Peyer's patch (tissue), 4 donors: ENCODE measurements at regions not wholly inside any gene's neighbourhood (a gene's known extent, or its start where the extent isn't known, plus 50 kb on each side); places are given as distances from the start of the nearest gene placed in this dataset.

ENCODE experiments used
- DNase-seq, 3 donors: peaks; one replicate each; pipeline ENCODE4 v3.0.0-alpha.2; 2017 to 2019
- H3K27ac ChIP-seq, 4 donors: fragments of 200-600 bp; sonication (generic); one replicate each; pipeline ENCODE4 v1.5.1; 2016 to 2019
- H3K27me3 ChIP-seq, 2 donors: fragments of 200-600 bp; sonication (generic); one replicate each; pipeline ENCODE4 v1.5.1; 2019
- H3K36me3 ChIP-seq, 3 donors: fragments of 200-600 bp; sonication (generic); one replicate each; pipeline ENCODE4 v1.5.1; 2016 to 2019
- H3K4me1 ChIP-seq, 4 donors: fragments of 200-600 bp; sonication (generic); one replicate each; pipeline ENCODE4 v1.5.1; 2016 to 2019
- H3K4me3 ChIP-seq, 4 donors: fragments of 200-600 bp; sonication (generic); 1 replicate in 3 of 4; 2 replicates in 1 of 4; pipeline ENCODE4 v1.5.1; 2016 to 2019; ENCODE audit warnings: mild to moderate bottlenecking in 1 of 4
- H3K9me3 ChIP-seq, 4 donors: fragments of 200-600 bp; sonication (generic); one replicate each; pipeline ENCODE4 v1.5.1; 2016 to 2019; ENCODE audit warnings: mild to moderate bottlenecking in 1 of 4
- CTCF ChIP-seq, 6 experiments: fragments of 450-650 bp in 4 of 6; fragments of 200-600 bp in 2 of 6; sonication (generic) in 1 of 6; IDR thresholded peaks; one replicate each; pipeline ENCODE4 v1.5.1; 2017 to 2019; ENCODE audit warnings: antibody characterized with exemption in 6 of 6, mild to moderate bottlenecking in 3 of 6, moderate library complexity in 1 of 6
- POLR2A ChIP-seq, 2 donors: fragments of 450-650 bp; IDR thresholded peaks; one replicate each; pipeline ENCODE4 v1.5.1; 2017; ENCODE audit warnings: antibody characterized with exemption in 2 of 2, mild to moderate bottlenecking in 2 of 2, moderate library complexity in 2 of 2

- no peak for TF ChIP-seq POLR2A (IDR thresholded peaks at IDR 0.05)
- TF ChIP-seq CTCF (IDR thresholded peaks at IDR 0.05): no peak
- no peaks in the 10 kb centered on the region for H3K36me3 ChIP-seq
- no peaks in the 10 kb centered on the region for H3K27me3 ChIP-seq
- no peaks in the 10 kb centered on the region for H3K9me3 ChIP-seq
- H3K4me1 ChIP-seq: no peaks in the 10 kb centered on the region
- H3K27ac ChIP-seq: no peak overlapping the region
- H3K4me3 ChIP-seq: no peak overlapping the region
- no peak for DNase-seq
Observed at GRCh38 chr1:147811273-147811672, 50.9 kb upstream of the GJA5 start.

GRCh38 chr1:147811751-147812150, 51.3 kb upstream of the GJA5 start:
- Histone ChIP-seq H3K36me3 (no peaks in the 10 kb centered on the region), H3K4me1 (no peaks in the 10 kb centered on the region), H3K4me3 (no peak overlapping the region), H3K9me3 (no peaks in the 10 kb centered on the region), H3K27ac (no peak overlapping the region), H3K27me3 (no peaks in the 10 kb centered on the region)
- no peak for DNase-seq
- no peak for TF ChIP-seq POLR2A (IDR thresholded peaks at IDR 0.05)
- TF ChIP-seq CTCF (IDR thresholded peaks at IDR 0.05): no peak

GRCh38 chr1:147812799-147813198, 52.4 kb upstream of the GJA5 start:
- no peak overlapping the region for H3K27ac ChIP-seq
- no peaks in the 10 kb centered on the region for H3K4me1 ChIP-seq
- TF ChIP-seq CTCF (IDR thresholded peaks at IDR 0.05) (no peak), POLR2A (IDR thresholded peaks at IDR 0.05) (no peak)
- no peaks in the 10 kb centered on the region for H3K27me3 ChIP-seq
- no peak for DNase-seq
- H3K9me3 ChIP-seq: no peaks in the 10 kb centered on the region
- no peaks in the 10 kb centered on the region for H3K36me3 ChIP-seq
- H3K4me3 ChIP-seq: no peak overlapping the region

- no peak for DNase-seq
- H3K27ac ChIP-seq: no peak overlapping the region
Observed at GRCh38 chr1:147815503-147815902, 55.1 kb upstream of the GJA5 start.

GRCh38 chr1:147820761-147821297, 60.4 kb upstream of the GJA5 start:
- no peaks in the 10 kb centered on the region for H3K36me3 ChIP-seq
- DNase-seq: no peak
- H3K9me3 ChIP-seq: no peaks in the 10 kb centered on the region
- no peak overlapping the region for H3K27ac ChIP-seq
- H3K27me3 ChIP-seq: no peaks in the 10 kb centered on the region
- H3K4me3 ChIP-seq: no peak overlapping the region
- TF ChIP-seq POLR2A (IDR thresholded peaks at IDR 0.05): no peak
- no peak for TF ChIP-seq CTCF (IDR thresholded peaks at IDR 0.05)
- H3K4me1 ChIP-seq: no peaks in the 10 kb centered on the region

More at GRCh38 chr1:147815503-147815902, 55.1 kb upstream of the GJA5 start:
- Histone ChIP-seq H3K36me3 (no peaks in the 10 kb centered on the region), H3K9me3 (no peaks in the 10 kb centered on the region), H3K4me1 (no peaks in the 10 kb centered on the region), H3K27me3 (no peaks in the 10 kb centered on the region), H3K4me3 (no peak overlapping the region)
- TF ChIP-seq CTCF (IDR thresholded peaks at IDR 0.05): no peak
- TF ChIP-seq POLR2A (IDR thresholded peaks at IDR 0.05): no peak

- Histone ChIP-seq H3K4me3 (no peak overlapping the region), H3K27ac (peak overlapping the region in 1 of 4 donors; percentile 1), H3K36me3 (no peaks in the 10 kb centered on the region), H3K9me3 (no peaks in the 10 kb centered on the region), H3K27me3 (no peaks in the 10 kb centered on the region), H3K4me1 (no peaks in the 10 kb centered on the region)
- TF ChIP-seq CTCF (IDR thresholded peaks at IDR 0.05) (no peak), POLR2A (IDR thresholded peaks at IDR 0.05) (no peak)
- no peak for DNase-seq
Observed at GRCh38 chr1:147821883-147822282, 61.5 kb upstream of the GJA5 start.
